ENCODE measurements at regions not wholly inside any gene's neighbourhood (a gene's known extent, or its start where the extent isn't known, plus 50 kb on each side); places are given as distances from the start of the nearest gene placed in this dataset.
A peak's percentile ranks its signal among the peaks of the same experiment; 100 is the strongest.

DNA sequence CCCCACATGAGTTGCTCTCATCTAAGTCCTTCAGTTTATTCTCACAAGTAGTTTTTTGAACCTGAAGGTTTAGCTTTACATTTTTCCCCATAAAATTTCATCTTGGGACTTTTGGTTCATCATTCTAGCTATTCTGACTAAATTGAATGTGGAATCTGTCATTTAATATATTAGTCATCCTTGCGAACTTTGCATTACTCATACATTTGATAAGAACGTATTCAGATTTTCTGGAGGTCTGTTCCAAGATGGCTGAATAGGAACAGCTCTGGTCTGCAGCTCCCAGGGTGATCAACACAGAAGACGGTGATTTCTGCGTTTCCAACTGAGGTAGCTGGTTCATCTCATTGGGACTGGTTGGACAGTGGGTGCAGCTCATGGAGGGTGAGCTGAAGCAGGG is 59.8 kb upstream of the CSF1 start:
- no peaks in the 10 kb centered on the region for H4K20me1 ChIP-seq (ENCODE audit: insufficient read depth)
- ChIA-PET CTCF (interaction anchor here (1.0 kb wide), 1 partner anchor 134 kb away, joined by 3 read pairs; the partner anchor contains the start of gene AHCYL1), POLR2A (no interaction called here), RAD21 (ENCODE audit: low non-redundant PET in 1 of 2, low total read pairs in 2 of 2, uncharacterized antibody in 2 of 2, unreplicated experiment in 2 of 2) (no interaction called here)
- peaks cover 0 to 12% of the 10 kb centered on the region in 2 experiments; a peak in 2 of 4 replicates for H3K4me1 ChIP-seq (ENCODE audit: control insufficient read depth in 1 of 2, insufficient read depth in 2 of 2, low read length in 2 of 2)
- H3K9me2 ChIP-seq (ENCODE audit: insufficient read depth), result no peaks in the 10 kb centered on the region
- no peak overlapping the region for H2AFZ ChIP-seq (ENCODE audit: low read depth, low read length, poor library complexity, severe bottlenecking)
- H3K79me2 ChIP-seq (ENCODE audit: insufficient read depth, low read length), result no peaks in the 10 kb centered on the region
- H3K4me2 ChIP-seq (ENCODE audit: low read length), result no peak overlapping the region
- TF ChIP-seq FOSL1 (IDR thresholded peaks at IDR 0.05; ENCODE audit: low read depth), result no peak
- no peaks in the 10 kb centered on the region for H3K36me3 ChIP-seq (ENCODE audit: control insufficient read depth in 1 of 2, insufficient read depth in 2 of 2, low read length in 2 of 2)
- DNase-seq (ENCODE audit: low read depth, low spot score) (no peak), ATAC-seq (no peak)
- no TSS peak for BruUV-seq (replicated peaks)
- H3K9me3 ChIP-seq (ENCODE audit: control insufficient read depth in 1 of 2, insufficient read depth in 1 of 2, low read depth in 1 of 2, low read length in 2 of 2), result no peaks in the 10 kb centered on the region
- intact Hi-C loops (cut with micrococcal nuclease), result no loop called here
- H3K27ac ChIP-seq (ENCODE audit: low read depth, low read length), result no peak overlapping the region
- no peak overlapping the region for H3K9ac ChIP-seq (ENCODE audit: low read length)
- no peak overlapping the region for H3K4me3 ChIP-seq (replicated peaks in 1 of 2; ENCODE audit: low read depth in 1 of 2, low read length in 2 of 2)
- H3K27me3 ChIP-seq (ENCODE audit: insufficient read depth, low read length), result no peaks in the 10 kb centered on the region

- Histone ChIP-seq H3K4me2 (ENCODE audit: low read length) (no peak overlapping the region), H3K9me3 (ENCODE audit: control insufficient read depth in 1 of 2, insufficient read depth in 1 of 2, low read depth in 1 of 2, low read length in 2 of 2) (no peaks in the 10 kb centered on the region), H3K9me2 (ENCODE audit: insufficient read depth) (no peaks in the 10 kb centered on the region), H3K79me2 (ENCODE audit: insufficient read depth, low read length) (no peaks in the 10 kb centered on the region), H3K9ac (ENCODE audit: low read length) (no peak overlapping the region), H3K36me3 (ENCODE audit: control insufficient read depth in 1 of 2, insufficient read depth in 2 of 2, low read length in 2 of 2) (no peaks in the 10 kb centered on the region), H3K4me3 (replicated peaks in 1 of 2; ENCODE audit: low read depth in 1 of 2, low read length in 2 of 2) (no peak overlapping the region), H3K27ac (ENCODE audit: low read depth, low read length) (no peak overlapping the region), H4K20me1 (ENCODE audit: insufficient read depth) (no peaks in the 10 kb centered on the region), H2AFZ (ENCODE audit: low read depth, low read length, poor library complexity, severe bottlenecking) (no peak overlapping the region), H3K4me1 (ENCODE audit: control insufficient read depth in 1 of 2, insufficient read depth in 2 of 2, low read length in 2 of 2) (peaks cover 0 to 12% of the 10 kb centered on the region in 2 experiments; a peak in 2 of 4 replicates), H3K27me3 (ENCODE audit: insufficient read depth, low read length) (no peaks in the 10 kb centered on the region)
- POLR2A ChIA-PET, result no interaction called here
- TF ChIP-seq POLR2AphosphoS5 (IDR thresholded peaks at IDR 0.05; ENCODE audit: low read depth, low read length) (no peak), EZH2phosphoT487 (IDR thresholded peaks at IDR 0.05; ENCODE audit: borderline replicate concordance) (no peak), FOSL1 (IDR thresholded peaks at IDR 0.05; ENCODE audit: low read depth) (no peak), ZFX (IDR thresholded peaks at IDR 0.05) (no peak), RAD21 (IDR thresholded peaks at IDR 0.05; ENCODE audit: low read depth) (no peak), EGR1 (IDR thresholded peaks at IDR 0.05; ENCODE audit: low read depth) (no peak)
- TF ChIP-seq, protein P1, sequence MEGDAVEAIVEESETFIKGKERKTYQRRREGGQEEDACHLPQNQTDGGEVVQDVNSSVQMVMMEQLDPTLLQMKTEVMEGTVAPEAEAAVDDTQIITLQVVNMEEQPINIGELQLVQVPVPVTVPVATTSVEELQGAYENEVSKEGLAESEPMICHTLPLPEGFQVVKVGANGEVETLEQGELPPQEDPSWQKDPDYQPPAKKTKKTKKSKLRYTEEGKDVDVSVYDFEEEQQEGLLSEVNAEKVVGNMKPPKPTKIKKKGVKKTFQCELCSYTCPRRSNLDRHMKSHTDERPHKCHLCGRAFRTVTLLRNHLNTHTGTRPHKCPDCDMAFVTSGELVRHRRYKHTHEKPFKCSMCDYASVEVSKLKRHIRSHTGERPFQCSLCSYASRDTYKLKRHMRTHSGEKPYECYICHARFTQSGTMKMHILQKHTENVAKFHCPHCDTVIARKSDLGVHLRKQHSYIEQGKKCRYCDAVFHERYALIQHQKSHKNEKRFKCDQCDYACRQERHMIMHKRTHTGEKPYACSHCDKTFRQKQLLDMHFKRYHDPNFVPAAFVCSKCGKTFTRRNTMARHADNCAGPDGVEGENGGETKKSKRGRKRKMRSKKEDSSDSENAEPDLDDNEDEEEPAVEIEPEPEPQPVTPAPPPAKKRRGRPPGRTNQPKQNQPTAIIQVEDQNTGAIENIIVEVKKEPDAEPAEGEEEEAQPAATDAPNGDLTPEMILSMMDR (IDR thresholded peaks at IDR 0.05 in 2 of 3, conservative IDR thresholded peaks at IDR 0.05 in 1 of 3; ENCODE audit: borderline replicate concordance in 1 of 3, insufficient read depth in 1 of 3, low read depth in 2 of 3, low read length in 2 of 3), result no peak
- peak; percentile 66 for ATAC-seq
- BruUV-seq (replicated peaks), result no TSS peak
- RAD21 ChIA-PET (ENCODE audit: low non-redundant PET in 1 of 2, low total read pairs in 2 of 2, uncharacterized antibody in 2 of 2, unreplicated experiment in 2 of 2), result no interaction called here
- DNase-seq (ENCODE audit: low read depth, low spot score), result no peak
- intact Hi-C loops (cut with micrococcal nuclease), result no loop called here
- CTCF ChIA-PET, result interaction anchor here (1.0 kb wide), 1 partner anchor 135 kb away, joined by 3 read pairs; the partner anchor contains the start of gene AHCYL1
Measured at GRCh38 chr1:109850194-109850593, 60.5 kb upstream of the CSF1 start.

Data from HCT116 (cell line).